H9 (cell line): ENCODE measurements at regions not wholly inside any gene's neighbourhood (a gene's known extent, or its start where the extent isn't known, plus 50 kb on each side); places are given as distances from the start of the nearest gene placed in this dataset.

Experiments
- DNase-seq: peaks from one replicate; pipeline ENCODE4 v3.0.0-alpha.2; 2017
- H2AFZ ChIP-seq: one replicate; pipeline ENCODE4 v1.6.1; 2013; ENCODE audit warnings: mild to moderate bottlenecking, low read length, control low read depth, moderate library complexity
- H2AK5ac ChIP-seq: 2 replicates; pipeline ENCODE4 v1.6.1; 2013; ENCODE audit warnings: low read length, control low read depth, mixed read lengths; ENCODE audit not compliant: insufficient read length
- H2BK120ac ChIP-seq: one replicate; pipeline ENCODE4 v1.6.1; 2013; ENCODE audit warnings: low read depth, mild to moderate bottlenecking, low read length, control low read depth, inconsistent platforms; ENCODE audit not compliant: poor library complexity, severe bottlenecking
- H2BK12ac ChIP-seq: 2 replicates; pipeline ENCODE4 v1.6.1; 2013; ENCODE audit warnings: low read length, control low read depth, mixed read lengths, low read depth; ENCODE audit not compliant: insufficient read length
- H2BK15ac ChIP-seq: 2 replicates; pipeline ENCODE4 v1.6.1; 2013; ENCODE audit warnings: low read depth, low read length, control low read depth
- H2BK20ac ChIP-seq: one replicate; pipeline ENCODE4 v1.6.1; 2013; ENCODE audit warnings: low read depth, mild to moderate bottlenecking, low read length, control low read depth, inconsistent platforms; ENCODE audit not compliant: poor library complexity, severe bottlenecking
- H2BK5ac ChIP-seq: 2 replicates; pipeline ENCODE4 v1.6.1; 2013; ENCODE audit warnings: low read length, control low read depth, mixed read lengths; ENCODE audit not compliant: insufficient read length
- H3K14ac ChIP-seq: 2 replicates; pipeline ENCODE4 v1.6.1; 2013; ENCODE audit warnings: low read length, control low read depth; ENCODE audit not compliant: insufficient read depth
- H3K18ac ChIP-seq: 2 replicates; pipeline ENCODE4 v1.6.1; 2013; ENCODE audit warnings: low read depth, mild to moderate bottlenecking, mixed read lengths, low read length, control low read depth; ENCODE audit not compliant: insufficient read length
- H3K23ac ChIP-seq: 2 replicates; pipeline ENCODE4 v1.6.1; 2013; ENCODE audit warnings: low read length, control low read depth, mixed read lengths, low read depth; ENCODE audit not compliant: insufficient read length
- H3K23me2 ChIP-seq: 2 replicates; pipeline ENCODE4 v1.6.1; 2013; ENCODE audit warnings: low read depth, mild to moderate bottlenecking, mixed read lengths, low read length, control low read depth; ENCODE audit not compliant: insufficient read length, poor library complexity, severe bottlenecking
- H3K27ac ChIP-seq: 2 replicates; pipeline ENCODE4 v1.5.1; 2013; ENCODE audit warnings: low read length, control low read depth, mixed read lengths, low read depth; ENCODE audit not compliant: insufficient read length
- H3K27me3 ChIP-seq: 2 replicates; pipeline ENCODE4 v1.6.1; 2013; ENCODE audit warnings: low read length, control low read depth, inconsistent platforms; ENCODE audit not compliant: insufficient read depth
- H3K4ac ChIP-seq: 2 replicates; pipeline ENCODE4 v1.6.1; 2013; ENCODE audit warnings: low read depth, mild to moderate bottlenecking, control low read depth, inconsistent platforms, low read length, moderate library complexity
- H3K4me1 ChIP-seq: 2 replicates; pipeline ENCODE4 v1.6.1; 2013; ENCODE audit warnings: low read length, control low read depth, inconsistent platforms; ENCODE audit not compliant: insufficient read depth
- H3K4me2 ChIP-seq: 2 replicates; pipeline ENCODE4 v1.6.1; 2013; ENCODE audit warnings: low read length, control low read depth, mixed read lengths; ENCODE audit not compliant: insufficient read length, insufficient read depth
- H3K56ac ChIP-seq: 2 replicates; pipeline ENCODE4 v1.6.1; 2013; ENCODE audit warnings: low read depth, mild to moderate bottlenecking, mixed read lengths, low read length, control low read depth; ENCODE audit not compliant: insufficient read length
- H3K79me1 ChIP-seq: 2 replicates; pipeline ENCODE4 v1.6.1; 2013; ENCODE audit warnings: low read depth, mild to moderate bottlenecking, moderate library complexity, low read length, control low read depth, inconsistent platforms; ENCODE audit not compliant: insufficient read depth, poor library complexity, severe bottlenecking
- H3K79me2 ChIP-seq: 2 replicates; pipeline ENCODE4 v1.6.1; 2013; ENCODE audit warnings: low read length, control low read depth, inconsistent platforms; ENCODE audit not compliant: insufficient read depth
- H3K9ac ChIP-seq: 2 replicates; pipeline ENCODE4 v1.6.1; 2013; ENCODE audit warnings: low read length, control low read depth, mixed read lengths; ENCODE audit not compliant: insufficient read length; ENCODE audit errors: extremely low read depth
- H3K9me3 ChIP-seq: one replicate; pipeline ENCODE4 v1.6.1; 2013; ENCODE audit warnings: low read depth, low read length, inconsistent platforms; ENCODE audit not compliant: control insufficient read depth
- H3T11ph ChIP-seq: one replicate; pipeline ENCODE4 v1.6.1; 2013; ENCODE audit warnings: mild to moderate bottlenecking, low read length, control low read depth, inconsistent platforms
- H4K20me1 ChIP-seq: one replicate; pipeline ENCODE4 v1.6.1; 2013; ENCODE audit not compliant: control insufficient read depth, insufficient read length, insufficient read depth
- H4K5ac ChIP-seq: 2 replicates; pipeline ENCODE4 v1.6.1; 2013; ENCODE audit warnings: low read depth, mild to moderate bottlenecking, mixed read lengths, low read length, control low read depth; ENCODE audit not compliant: insufficient read length
- H4K8ac ChIP-seq: replicated peaks from 2 replicates; pipeline ENCODE4 v1.6.1; 2013; ENCODE audit warnings: low read length, control low read depth, mixed read lengths, low read depth; ENCODE audit not compliant: insufficient read length
- H4K91ac ChIP-seq: 2 replicates; pipeline ENCODE4 v1.6.1; 2013; ENCODE audit warnings: low read depth, mild to moderate bottlenecking, moderate library complexity, mixed read lengths, low read length, control low read depth; ENCODE audit not compliant: insufficient read length
- H3K27ac Mint-ChIP-seq, 3 experiments: 2 replicates in 2 of 3; 3 replicates in 1 of 3; pipeline ENCODE4 v1.8.0; 2020 to 2021; ENCODE audit warnings: mixed read lengths in 3 of 3, mild to moderate bottlenecking in 1 of 3, moderate library complexity in 1 of 3
- H3K27me3 Mint-ChIP-seq: 2 replicates; pipeline ENCODE4 v1.8.0; 2021; ENCODE audit warnings: low read depth, mild to moderate bottlenecking, moderate library complexity, mixed read lengths
- H3K36me3 Mint-ChIP-seq, 3 experiments: 2 replicates in 2 of 3; 3 replicates in 1 of 3; pipeline ENCODE4 v1.8.0; 2020 to 2021; ENCODE audit warnings: low read depth in 3 of 3, mixed read lengths in 3 of 3; ENCODE audit not compliant: insufficient read depth in 1 of 3
- H3K4me1 Mint-ChIP-seq, 2 experiments: 2 replicates each; pipeline ENCODE4 v1.8.0; 2020; ENCODE audit warnings: mixed read lengths in 2 of 2
- H3K4me3 Mint-ChIP-seq, 2 experiments: 2 replicates in 1 of 2; 3 replicates in 1 of 2; pipeline ENCODE4 v1.8.0; 2020 to 2021; ENCODE audit warnings: mild to moderate bottlenecking in 2 of 2, mixed read lengths in 2 of 2, moderate library complexity in 1 of 2
- H3K9me3 Mint-ChIP-seq, 2 experiments: 2 replicates in 1 of 2; 3 replicates in 1 of 2; pipeline ENCODE4 v1.8.0; 2020; ENCODE audit warnings: mild to moderate bottlenecking in 2 of 2, mixed read lengths in 2 of 2, moderate library complexity in 1 of 2
- WGBS: extraction: QIAGEN DNeasy Blood & Tissue Kit; methylation state at CpG from one replicate; pipeline ENCODE4 v1.1.7; 2013; ENCODE audit warnings: missing lambda C conversion rate, low lambda C conversion rate, mixed read lengths; ENCODE audit not compliant: insufficient read length; ENCODE audit errors: extremely low coverage; 5-methylcytosine and 5-hydroxymethylcytosine counted together
- TF ChIP-seq, protein P1 (sequence below): fragments of 200-600 bp; sonication (generic); conservative IDR thresholded peaks from 3 replicates; pipeline ENCODE4 v1.8.0; 2021; ENCODE audit warnings: antibody characterized with exemption, mild to moderate bottlenecking

DNA sequence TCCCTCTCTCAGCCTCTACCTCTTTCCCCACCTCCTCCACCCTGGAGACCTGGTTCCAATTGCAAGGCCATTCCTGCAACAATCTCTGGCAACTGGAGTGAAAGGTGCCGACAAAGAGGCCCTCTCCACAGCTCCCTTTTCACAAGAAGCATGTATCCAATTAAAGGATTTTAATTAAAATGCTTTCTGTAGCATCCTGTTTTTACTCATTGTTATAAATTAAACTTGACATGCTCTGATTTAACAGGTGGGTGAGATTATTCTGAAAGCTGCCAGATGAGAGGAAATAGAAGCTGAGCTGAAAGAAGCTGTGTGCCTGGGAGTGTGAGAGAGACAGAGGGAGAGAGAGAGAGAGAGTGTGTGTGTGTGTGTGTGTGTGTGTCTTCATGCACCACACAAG, 160.5 kb downstream of the TBX15 start:
- H3K9me3 ChIP-seq, result peaks cover 9% of the 10 kb centered on the region
- no peaks in the 10 kb centered on the region for H3K4me1 ChIP-seq
- WGBS, result no CpG with 5 or more reads among the region's 1 CpG
- H3K23ac ChIP-seq, result no peak overlapping the region
- H3T11ph ChIP-seq, result no peak overlapping the region
- Mint-ChIP-seq H3K9me3 (peaks cover 24 to 25% of the 10 kb centered on the region in 2 experiments), H3K36me3 (peaks cover 6 to 22% (median 9%) of the 10 kb centered on the region in 3 experiments; a peak in 6 of 7 replicates), H3K4me3 (no peak overlapping the region), H3K4me1 (no peaks in the 10 kb centered on the region), H3K27me3 (peaks cover 2% of the 10 kb centered on the region; the same call in 1 of the 2 replicates), H3K27ac (no peak overlapping the region)
- H3K4me2 ChIP-seq, result no peak overlapping the region
- H4K20me1 ChIP-seq, result no peaks in the 10 kb centered on the region
- H4K8ac ChIP-seq, result no peak overlapping the region
- H3K79me1 ChIP-seq, result no peaks in the 10 kb centered on the region
- no peak overlapping the region for H3K27ac ChIP-seq
- H2AK5ac ChIP-seq, result no peak overlapping the region
- H3K9ac ChIP-seq, result no peak overlapping the region
- H2AFZ ChIP-seq, result no peak overlapping the region
- no peak overlapping the region for H3K14ac ChIP-seq
- no peaks in the 10 kb centered on the region for H3K79me2 ChIP-seq
- no peak overlapping the region for H4K91ac ChIP-seq
- no peak overlapping the region for H2BK5ac ChIP-seq
- no peak overlapping the region for H3K18ac ChIP-seq
- H2BK15ac ChIP-seq, result no peak overlapping the region
- H3K27me3 ChIP-seq, result no peaks in the 10 kb centered on the region
- TF ChIP-seq, protein P1, sequence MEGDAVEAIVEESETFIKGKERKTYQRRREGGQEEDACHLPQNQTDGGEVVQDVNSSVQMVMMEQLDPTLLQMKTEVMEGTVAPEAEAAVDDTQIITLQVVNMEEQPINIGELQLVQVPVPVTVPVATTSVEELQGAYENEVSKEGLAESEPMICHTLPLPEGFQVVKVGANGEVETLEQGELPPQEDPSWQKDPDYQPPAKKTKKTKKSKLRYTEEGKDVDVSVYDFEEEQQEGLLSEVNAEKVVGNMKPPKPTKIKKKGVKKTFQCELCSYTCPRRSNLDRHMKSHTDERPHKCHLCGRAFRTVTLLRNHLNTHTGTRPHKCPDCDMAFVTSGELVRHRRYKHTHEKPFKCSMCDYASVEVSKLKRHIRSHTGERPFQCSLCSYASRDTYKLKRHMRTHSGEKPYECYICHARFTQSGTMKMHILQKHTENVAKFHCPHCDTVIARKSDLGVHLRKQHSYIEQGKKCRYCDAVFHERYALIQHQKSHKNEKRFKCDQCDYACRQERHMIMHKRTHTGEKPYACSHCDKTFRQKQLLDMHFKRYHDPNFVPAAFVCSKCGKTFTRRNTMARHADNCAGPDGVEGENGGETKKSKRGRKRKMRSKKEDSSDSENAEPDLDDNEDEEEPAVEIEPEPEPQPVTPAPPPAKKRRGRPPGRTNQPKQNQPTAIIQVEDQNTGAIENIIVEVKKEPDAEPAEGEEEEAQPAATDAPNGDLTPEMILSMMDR, result no peak
- no peak overlapping the region for H2BK12ac ChIP-seq
- no peak overlapping the region for H4K5ac ChIP-seq
- no peak overlapping the region for H3K4ac ChIP-seq
- no peak overlapping the region for H2BK20ac ChIP-seq
- no peaks in the 10 kb centered on the region for H3K23me2 ChIP-seq
- no peak overlapping the region for H3K56ac ChIP-seq
- H2BK120ac ChIP-seq, result no peak overlapping the region
- no peak for DNase-seq
